ENCODE measurements at regions not wholly inside any gene's neighbourhood (a gene's known extent, or its start where the extent isn't known, plus 50 kb on each side); places are given as distances from the start of the nearest gene placed in this dataset.

DNA sequence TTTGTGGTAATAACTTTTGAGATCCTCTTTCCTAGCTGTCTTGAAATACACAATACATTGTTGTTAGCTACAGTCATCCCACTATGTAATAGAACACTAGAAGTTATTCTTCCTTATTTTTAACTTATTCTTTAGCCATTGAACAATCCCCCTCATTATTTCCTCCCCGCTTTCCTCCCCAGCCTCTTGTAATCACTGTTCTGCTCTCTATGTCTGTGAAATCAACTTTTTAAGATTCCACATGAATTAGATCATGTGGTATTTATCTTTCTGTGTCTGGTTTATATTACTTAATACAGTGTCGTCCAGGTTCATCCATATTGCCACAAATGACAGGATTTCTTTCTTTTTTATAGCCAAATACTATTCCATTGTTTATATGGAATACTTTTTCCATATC lies 72.9 kb downstream of the SLC10A2 start:
- ChIA-PET CTCF (interaction anchor here (0.7 kb wide), 1 partner anchor 1274 kb away, joined by 3 read pairs; no protein-coding TSS in a partner anchor), POLR2A (no interaction called here)

DNA sequence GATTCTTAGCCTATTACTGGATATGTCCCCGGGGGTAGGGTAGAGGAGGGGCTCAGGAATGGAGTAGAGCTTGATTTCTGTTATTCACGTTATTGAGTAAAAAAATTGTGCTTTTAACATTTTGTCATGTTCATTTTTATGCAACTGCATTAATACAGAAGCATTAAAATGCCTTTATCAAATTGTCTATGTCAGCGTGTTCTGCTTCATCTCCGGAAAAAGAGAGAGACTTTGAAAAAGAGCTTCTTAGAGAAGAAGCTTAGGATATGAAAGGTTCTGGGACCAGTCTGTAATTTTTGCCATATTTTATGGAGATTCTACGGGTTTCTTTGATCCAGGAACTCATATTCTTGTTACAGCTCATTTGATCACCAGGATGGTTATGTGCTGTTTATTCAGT lies 82.0 kb downstream of the SLC10A2 start:
- CTCF ChIA-PET, result no interaction called here
- POLR2A ChIA-PET, result no interaction called here

DNA sequence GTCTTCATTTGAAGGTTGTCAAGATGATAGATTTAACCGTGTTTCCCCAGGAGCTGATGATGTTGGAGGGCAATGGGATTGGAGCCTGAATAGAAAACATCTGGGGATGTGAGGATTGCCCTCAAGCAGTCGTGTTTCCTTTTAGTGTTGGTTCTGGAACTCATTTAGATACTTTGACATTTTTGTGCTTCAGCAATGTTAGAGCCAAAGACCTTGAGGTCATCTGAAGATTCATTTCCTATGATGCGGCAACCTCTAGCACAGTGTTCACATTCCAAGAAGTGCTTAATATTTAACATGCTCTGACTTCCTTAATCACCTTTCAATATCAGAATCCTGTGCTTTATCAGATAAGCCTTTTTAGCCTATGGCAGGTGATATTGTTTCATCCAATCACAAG lies 82.7 kb downstream of the SLC10A2 start:
- POLR2A ChIA-PET, result no interaction called here
- CTCF ChIA-PET, result no interaction called here

DNA sequence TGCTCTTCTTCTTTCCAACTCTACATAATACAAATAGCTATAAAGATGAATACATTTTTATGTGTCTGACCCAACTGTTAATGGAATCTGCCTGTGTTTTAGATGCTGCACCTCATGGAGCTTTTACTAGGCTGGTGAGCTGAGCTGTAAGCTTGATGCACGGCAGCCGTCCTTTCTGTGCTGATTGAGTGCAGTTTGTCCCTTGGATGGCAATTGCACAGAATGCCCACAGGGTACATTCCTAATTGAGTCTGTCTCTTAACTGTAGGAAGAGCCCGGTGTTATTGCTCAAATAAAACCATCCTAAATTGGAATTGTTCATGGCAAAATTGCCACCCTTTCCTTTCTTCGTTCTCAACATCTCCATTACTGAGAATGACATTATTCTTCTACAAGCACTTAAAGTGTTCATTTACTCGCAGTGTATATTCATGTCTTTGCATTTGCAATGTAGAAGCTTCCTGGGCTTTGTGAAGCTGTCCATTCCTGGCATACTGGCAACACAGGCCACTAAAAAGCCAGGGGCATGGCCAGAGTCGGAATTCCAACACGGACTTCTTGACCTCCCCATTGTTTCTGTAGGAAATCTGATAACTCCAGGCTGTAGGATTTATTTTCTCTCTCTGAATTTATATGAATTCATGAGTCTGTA lies 85.8 kb downstream of the SLC10A2 start:
- CTCF ChIA-PET, result no interaction called here
- POLR2A ChIA-PET, result no interaction called here

DNA sequence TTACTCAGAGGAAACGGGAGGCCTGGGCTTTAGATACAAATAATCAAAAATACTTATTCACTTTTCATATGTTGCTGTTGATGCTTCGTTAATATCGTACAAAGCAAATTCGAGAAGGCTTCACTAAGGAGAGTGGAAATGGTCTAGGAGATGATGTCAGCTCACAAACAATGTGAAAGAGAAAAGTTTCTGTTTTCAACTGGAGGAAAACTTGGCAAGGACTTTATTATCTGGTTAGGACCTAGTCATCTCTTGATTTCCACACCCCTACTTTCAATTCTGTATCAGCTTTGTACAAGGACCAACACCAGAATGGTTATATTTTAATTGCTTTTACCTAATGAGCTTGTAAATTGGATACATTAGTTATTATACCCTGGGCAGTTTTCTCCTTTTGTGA lies 88.0 kb downstream of the SLC10A2 start:
- ChIA-PET POLR2A (no interaction called here), CTCF (no interaction called here)

DNA sequence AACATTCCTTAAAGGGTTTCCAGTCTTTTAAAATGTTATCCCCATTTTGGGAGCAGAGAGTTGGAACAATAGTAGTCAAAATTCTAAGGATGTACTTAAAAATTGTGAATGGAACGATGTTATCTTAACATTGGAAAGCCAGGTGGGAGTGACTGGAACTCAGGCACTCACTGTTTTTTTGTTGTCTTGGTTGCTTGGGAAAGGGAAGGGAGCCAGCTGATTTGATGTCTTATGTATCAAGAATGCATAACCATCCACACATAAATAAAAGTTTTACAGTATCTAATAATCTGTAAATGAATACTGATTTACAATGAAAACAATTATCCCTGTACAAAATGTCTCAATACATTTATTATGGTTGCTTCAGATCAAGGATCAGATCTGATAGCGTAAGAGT lies 88.7 kb downstream of the SLC10A2 start:
- CTCF ChIA-PET, result no interaction called here
- POLR2A ChIA-PET, result no interaction called here

DNA sequence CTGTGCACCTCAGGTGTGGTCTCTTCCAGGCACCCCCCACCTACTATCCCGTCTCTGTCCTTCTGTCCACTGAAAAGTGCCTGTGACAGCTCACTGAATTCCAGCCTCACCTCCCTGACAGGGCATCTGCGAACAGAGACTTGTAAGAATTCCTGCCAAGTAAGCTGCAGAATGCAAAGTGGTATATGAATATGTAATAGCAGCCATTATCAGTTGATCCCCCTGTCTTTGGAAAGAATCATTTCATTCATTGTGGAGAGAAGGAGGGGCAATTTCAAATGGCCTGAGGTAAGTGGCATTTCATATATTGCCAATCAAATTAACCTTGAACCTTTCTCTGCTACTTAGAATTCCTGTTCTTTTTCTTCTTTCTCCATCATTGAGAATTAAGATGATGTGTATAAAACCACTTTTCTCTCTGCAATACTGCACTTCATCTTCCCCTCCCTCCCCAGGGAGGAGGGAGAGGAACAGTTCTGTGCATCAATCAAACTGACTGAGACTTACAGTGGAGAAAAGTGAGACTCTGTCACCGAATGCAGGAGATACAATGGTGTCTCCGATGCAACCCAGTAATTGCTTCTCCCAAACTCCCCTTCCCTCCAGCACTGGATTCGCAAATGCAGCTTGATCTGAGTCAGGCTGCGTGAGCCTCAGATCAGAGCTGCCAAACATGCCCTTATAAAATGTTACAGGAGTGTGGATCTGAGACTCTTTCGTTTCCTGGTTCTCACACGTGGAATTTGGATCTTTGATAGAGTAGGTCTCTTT lies 91.7 kb downstream of the SLC10A2 start:
- CTCF ChIA-PET, result no interaction called here
- POLR2A ChIA-PET, result no interaction called here

DNA sequence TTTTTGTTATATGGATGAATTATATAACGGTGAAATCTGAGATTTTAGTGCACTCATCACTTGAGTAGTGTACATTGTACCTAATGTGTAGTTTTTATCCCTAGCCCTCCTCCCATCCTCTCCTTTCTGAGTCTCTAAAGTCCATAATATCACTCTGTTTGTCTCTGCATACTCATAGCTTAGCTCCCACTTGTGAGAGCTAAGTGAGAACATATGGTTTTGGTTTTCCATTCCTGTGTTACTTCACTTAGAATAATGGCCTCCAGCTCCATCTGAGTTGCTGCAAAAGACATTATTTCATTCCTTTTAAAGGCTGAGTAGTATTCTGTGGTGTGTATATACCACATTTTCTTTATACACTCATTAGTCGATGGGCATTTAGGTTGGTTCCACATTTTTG lies 94.0 kb downstream of the SLC10A2 start:
- CTCF ChIA-PET, result no interaction called here
- POLR2A ChIA-PET, result no interaction called here

DNA sequence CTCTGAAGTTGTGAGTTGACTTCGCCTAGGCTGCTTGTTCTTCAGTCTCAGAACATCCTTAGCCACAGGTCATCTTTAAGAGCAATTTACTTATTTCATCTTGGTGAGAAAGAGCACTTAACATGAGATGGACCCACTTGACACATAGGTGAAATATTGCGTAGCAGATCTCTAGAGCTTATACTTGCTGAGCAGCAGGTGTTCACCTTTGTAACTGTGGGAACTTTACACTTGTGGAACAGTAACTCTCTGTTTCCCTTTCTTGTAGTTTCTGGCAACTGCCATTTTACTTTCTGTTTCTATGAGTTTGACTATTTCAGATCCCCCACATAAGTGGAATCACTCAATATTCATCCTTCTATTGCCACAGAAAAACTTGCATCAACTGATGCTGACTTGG lies 95.7 kb downstream of the SLC10A2 start:
- POLR2A ChIA-PET, result no interaction called here
- CTCF ChIA-PET, result no interaction called here

DNA sequence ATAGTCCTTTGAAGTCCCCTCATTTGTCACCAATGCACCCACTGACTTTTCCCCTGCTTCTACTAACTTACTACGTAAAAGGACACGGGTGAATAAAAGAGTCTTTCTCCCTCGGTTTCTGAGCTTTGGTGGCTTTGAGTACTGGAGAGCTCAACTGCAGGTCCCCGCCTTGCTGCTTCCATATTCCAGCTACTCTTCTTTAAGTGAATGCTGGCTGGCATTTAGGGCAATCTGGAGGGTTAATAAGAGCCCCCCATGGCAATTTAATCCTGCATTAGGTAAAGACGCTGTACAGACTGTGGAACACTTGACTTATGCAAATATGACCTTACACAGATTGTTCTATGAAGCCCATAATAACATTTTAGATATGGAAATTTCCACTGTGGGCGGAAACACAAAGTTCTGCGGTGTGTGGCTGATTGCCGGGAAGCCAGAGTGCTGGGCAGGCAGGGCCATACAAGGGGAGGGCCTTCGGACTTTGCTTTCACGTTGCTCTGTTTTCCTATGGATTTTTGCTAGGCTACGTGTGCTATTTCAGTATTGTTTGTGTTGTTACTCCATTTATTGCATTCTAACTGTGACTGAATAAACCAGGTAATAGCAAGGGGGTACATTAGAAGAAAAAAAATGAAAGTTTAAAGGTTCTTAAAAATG lies 97.5 kb downstream of the SLC10A2 start:
- POLR2A ChIA-PET, result no interaction called here
- CTCF ChIA-PET, result no interaction called here

DNA sequence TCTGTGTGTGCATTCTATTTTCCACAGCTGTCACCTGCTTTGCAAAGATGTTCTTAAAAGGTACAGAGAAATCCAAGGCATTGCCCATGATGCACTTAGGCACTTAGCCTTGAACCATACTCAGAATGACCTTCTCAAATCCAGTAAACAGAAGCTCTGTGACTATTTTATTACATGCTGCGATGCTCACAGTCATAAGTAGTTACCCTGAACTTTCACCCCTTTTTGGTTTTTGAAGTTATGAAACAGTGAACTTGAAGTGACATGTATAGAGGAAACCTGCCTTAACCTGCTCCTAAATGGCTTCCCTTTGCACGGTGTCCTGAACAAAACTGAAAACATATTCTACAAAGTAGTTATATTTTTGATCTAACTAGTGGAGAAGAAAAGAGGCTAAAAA lies 100.4 kb downstream of the SLC10A2 start:
- POLR2A ChIA-PET, result no interaction called here
- CTCF ChIA-PET, result no interaction called here

DNA sequence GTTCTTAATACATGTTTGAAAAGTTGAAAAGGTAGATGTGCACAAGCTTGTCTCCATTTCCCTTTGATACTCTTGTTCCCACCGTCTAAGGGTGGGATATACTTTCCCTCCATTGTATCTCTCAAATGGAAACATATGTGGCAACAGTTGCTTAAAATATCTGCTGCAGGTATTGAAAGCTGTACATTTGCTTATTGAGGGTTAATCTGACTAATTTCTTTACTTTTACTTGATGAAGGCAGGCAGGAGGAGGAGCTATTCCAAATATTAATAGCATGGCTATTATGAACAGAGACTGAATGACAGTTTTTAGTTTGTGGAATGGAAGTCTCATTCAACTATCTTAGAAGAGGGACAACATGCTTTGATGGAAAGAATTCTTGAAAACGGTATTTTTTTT lies 103.8 kb downstream of the SLC10A2 start:
- CTCF ChIA-PET, result no interaction called here
- POLR2A ChIA-PET, result no interaction called here

DNA sequence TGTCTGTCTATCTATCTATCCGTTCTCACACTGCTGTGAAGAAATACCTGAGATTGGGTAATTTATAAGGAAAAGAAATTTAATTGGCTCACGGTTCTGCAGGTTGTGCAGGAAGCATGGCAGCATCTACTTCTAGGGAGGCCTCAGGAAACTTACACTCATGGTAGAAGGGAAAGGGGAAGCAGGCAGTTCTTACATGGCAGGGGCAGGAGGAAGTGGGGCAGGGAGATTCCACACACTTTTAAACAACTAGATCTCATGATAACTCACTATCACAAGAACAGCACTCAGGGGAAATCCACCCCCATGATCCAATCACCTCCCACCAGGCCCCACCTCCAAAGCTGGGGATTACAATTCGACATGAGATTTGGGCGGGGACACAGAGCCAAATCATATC lies 105.3 kb downstream of the SLC10A2 start:
- CTCF ChIA-PET, result no interaction called here

DNA sequence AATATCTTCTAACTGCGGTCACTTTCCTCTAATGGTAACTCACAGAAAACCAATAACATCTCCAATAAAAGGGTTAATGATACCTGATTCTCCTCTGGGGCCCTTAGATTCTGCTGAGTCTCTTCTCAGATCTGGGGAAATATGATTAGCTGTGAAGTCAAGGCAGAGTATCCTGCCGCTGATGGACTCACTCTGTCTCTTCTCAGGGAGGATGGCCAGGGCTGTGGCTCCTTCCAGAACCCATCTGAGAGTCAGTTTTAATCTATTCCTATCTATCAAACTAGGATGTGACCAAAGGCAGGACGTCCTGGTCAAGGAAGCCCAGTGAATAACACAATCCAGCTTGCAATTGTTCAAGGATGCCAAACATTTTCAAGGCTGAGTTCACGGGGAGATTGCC lies 109.8 kb downstream of the SLC10A2 start:
- ChIA-PET POLR2A (no interaction called here), CTCF (no interaction called here)

More for the DNA sequence above, 105.3 kb downstream of the SLC10A2 start:
- POLR2A ChIA-PET, result no interaction called here

DNA sequence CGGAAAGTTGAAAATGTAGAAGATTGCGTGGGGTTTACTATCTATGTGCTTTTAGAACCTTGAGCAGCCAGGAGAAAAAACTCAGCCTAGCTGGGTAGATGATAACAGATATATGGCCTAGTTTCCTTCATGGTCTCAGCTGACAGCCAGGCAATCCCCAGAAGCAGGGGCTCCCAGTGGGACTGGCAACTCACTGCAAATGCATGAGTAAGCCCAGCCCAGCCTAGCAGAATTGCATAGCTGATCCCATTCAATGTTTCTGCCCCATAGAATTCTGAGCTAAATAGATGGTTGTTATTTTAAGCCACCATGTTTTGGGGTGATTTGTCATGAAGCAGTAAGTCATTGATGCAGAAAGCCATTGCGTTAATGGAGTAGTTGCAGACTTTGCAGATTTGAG lies 108.5 kb downstream of the ERCC5 start:
- CTCF ChIA-PET, result interaction anchor here (0.6 kb wide), 1 partner anchor 10 kb away, joined by 3 read pairs; no protein-coding TSS in a partner anchor
- POLR2A ChIA-PET, result no interaction called here

DNA sequence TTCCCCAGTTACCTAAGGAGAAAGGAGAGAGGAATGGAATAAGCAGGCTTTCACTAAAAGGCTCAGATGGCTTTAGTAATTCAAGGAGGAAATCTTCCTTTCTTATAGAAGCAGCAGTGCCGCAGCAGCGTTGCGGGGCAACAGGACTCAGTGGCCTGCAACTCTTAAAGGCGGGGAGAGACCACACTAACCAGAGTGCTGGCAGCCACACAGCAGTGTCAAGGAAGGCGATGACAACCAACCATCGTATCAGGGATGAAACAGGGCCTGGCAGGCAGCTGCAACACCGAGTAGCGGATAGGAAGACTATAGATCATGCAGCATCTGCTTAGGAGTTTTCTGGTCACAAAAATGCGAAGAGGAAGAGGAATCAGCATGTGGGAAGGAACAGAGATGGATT lies 106.0 kb downstream of the ERCC5 start:
- CTCF ChIA-PET, result no interaction called here
- POLR2A ChIA-PET, result no interaction called here

DNA sequence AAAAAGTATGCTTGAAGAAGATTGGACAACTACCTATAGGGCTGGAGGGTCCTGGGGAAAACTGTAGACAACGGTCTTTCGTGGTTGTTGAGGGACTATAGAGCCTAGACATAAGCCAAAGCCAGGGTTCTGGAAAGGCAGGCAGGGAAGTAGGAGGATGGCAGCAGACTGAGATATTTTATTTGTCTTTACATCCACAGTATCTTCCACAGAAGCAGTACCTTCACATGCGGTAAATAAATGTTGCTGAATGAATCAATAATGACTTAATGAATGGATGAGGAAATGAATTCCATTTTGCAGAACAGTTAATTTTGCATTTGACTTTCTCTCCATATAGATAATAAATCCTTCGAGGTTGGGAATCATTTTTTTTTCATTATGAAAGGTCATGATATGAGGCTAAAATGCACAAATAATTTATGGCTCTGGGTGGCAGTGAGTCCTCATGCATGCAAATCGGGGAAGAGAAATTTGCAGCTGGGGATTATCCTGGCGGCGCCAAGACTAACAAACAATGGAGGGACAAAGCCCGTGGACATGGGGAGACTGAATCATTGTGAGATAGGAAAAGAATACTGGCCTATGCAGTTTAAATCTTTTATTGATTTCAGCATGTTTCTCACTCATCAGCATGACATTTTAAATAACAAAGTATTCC lies 102.0 kb downstream of the ERCC5 start:
- ChIA-PET CTCF (no interaction called here), POLR2A (no interaction called here)

DNA sequence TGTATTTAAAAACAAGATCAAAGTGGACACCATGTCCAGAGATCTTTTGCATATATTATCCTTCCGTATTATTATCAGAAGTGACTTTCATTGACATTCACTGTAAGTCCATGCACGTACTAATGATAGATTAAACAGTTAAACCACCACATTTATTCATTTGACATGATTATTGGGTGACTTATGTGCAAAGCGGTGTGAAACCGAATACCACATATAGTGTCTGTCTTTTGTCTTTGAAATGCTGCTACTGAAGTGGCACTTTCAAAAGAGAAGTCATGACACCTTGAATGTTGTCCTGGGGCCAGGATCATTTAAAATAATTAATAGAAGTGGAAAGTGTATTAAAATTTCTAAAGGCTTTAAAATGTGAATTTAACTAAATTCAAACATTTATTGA lies 100.1 kb downstream of the ERCC5 start:
- POLR2A ChIA-PET, result no interaction called here
- CTCF ChIA-PET, result no interaction called here

DNA sequence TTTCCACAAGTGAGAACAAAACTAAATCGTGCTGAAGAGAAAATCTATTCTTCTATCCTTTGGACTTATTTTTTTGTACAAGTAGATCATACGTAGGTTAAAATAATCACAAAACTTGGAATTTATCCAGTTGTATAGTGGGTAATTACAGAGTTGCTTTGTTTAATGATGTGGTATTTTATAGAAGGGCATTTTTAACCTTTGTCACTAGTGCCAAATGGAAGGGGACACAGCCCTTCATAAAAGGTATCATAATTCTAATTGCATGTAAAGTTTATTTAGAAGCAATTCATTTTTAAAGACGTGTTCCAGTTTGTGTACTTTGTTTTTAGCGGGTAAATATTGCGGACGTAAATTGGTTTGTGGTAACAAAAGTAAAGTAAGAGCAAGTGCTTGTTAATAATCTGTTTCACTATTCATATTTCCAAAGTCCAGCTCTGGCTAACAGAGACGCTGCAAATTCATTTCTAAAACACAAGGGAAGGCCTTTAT lies 99.5 kb downstream of the ERCC5 start:
- ChIA-PET POLR2A (no interaction called here), CTCF (no interaction called here)

DNA sequence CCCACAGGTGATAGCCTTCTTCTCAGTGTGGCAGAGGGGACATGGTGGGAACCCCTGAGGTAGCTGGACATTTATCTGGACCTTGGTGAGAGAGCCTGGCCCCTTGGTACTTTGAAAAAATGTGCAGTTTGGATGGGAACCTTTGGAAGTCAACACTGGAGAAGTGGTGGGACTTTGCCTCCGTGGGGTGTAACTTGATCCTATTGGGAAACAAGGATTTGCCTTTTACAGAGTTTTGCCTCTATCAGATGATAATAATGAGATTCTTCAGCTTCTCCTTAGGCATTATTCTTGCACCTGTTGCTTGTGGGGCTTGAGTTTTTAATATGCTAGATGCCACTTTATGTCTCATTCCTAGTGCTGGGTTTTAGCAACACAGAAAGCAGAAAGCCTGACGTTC lies 99.0 kb downstream of the ERCC5 start:
- POLR2A ChIA-PET, result no interaction called here
- CTCF ChIA-PET, result no interaction called here

DNA sequence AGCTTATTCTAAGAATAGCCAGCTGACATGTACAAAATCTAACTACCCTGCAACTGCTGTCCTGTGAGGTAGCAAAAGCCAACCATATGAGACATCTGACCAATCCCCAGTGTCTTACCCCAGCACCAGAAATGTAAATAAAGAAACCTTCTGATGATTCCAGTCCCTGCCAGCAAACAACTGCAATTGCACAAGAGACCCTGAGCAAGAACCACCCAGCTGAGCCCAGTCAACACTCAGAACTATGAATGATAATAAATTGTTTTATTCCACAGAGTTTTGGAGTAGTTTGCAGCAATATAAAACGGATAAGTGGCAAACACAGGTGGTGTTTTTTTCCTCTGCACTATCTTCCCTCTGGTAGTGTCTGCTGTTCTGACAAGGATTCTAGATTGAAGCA lies 94.9 kb downstream of the ERCC5 start:
- POLR2A ChIA-PET, result no interaction called here
- CTCF ChIA-PET, result no interaction called here

Data from activated CD8-positive, alpha-beta memory T cell treated with anti-CD3 and anti-CD28 coated beads for 36 hours (primary cell).